ENCODE measurements at regions not wholly inside any gene's neighbourhood (a gene's known extent, or its start where the extent isn't known, plus 50 kb on each side); places are given as distances from the start of the nearest gene placed in this dataset.
A peak's percentile ranks its signal among the peaks of the same experiment; 100 is the strongest.
"Not testable (repeated sequence)": the region's sequence is repeated elsewhere in the genome, so short reads cannot be mapped to it uniquely, and the experiment has no call there.

DNA sequence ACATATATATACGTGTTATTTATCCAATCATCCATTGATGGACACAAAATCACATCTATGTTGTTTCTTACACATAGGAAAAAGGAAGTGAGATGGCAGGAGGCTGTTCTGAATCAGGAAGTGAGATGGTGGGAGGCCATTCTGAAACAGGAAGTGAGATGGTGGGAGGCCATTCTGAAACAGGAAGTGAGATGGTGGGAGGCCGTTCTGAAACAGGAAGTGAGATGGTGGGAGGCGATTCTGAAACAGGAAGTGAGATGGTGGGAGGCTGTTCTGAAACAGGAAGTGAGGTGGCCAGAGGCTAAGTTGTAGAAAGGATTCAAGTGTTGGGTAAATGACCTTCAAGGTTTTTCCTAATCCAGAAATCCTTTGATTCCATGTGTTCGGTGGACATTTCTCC, 921.5 kb downstream of the TYW1 start:
- ATAC-seq: no peak
- H3K9me3 ChIP-seq: no peaks in the 10 kb centered on the region
- intact Hi-C loops (cut with DNase I): no loop called here
- H3K4me3 ChIP-seq: no peak overlapping the region
- H3K27ac ChIP-seq: no peak overlapping the region
- TF ChIP-seq, protein P1, sequence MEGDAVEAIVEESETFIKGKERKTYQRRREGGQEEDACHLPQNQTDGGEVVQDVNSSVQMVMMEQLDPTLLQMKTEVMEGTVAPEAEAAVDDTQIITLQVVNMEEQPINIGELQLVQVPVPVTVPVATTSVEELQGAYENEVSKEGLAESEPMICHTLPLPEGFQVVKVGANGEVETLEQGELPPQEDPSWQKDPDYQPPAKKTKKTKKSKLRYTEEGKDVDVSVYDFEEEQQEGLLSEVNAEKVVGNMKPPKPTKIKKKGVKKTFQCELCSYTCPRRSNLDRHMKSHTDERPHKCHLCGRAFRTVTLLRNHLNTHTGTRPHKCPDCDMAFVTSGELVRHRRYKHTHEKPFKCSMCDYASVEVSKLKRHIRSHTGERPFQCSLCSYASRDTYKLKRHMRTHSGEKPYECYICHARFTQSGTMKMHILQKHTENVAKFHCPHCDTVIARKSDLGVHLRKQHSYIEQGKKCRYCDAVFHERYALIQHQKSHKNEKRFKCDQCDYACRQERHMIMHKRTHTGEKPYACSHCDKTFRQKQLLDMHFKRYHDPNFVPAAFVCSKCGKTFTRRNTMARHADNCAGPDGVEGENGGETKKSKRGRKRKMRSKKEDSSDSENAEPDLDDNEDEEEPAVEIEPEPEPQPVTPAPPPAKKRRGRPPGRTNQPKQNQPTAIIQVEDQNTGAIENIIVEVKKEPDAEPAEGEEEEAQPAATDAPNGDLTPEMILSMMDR (IDR thresholded peaks at IDR 0.05): no peak
- no peak for TF ChIP-seq POLR2A (IDR thresholded peaks at IDR 0.05)
- H3K4me1 ChIP-seq: no peaks in the 10 kb centered on the region
- no peaks in the 10 kb centered on the region for H3K36me3 ChIP-seq
- H3K27me3 ChIP-seq: no peaks in the 10 kb centered on the region
- WGBS (ENCODE audit: insufficient coverage, low coverage, low lambda C conversion rate, missing lambda C conversion rate): 36% methylated on average over 4 of the region's 4 CpGs
- no peak for DNase-seq

DNA sequence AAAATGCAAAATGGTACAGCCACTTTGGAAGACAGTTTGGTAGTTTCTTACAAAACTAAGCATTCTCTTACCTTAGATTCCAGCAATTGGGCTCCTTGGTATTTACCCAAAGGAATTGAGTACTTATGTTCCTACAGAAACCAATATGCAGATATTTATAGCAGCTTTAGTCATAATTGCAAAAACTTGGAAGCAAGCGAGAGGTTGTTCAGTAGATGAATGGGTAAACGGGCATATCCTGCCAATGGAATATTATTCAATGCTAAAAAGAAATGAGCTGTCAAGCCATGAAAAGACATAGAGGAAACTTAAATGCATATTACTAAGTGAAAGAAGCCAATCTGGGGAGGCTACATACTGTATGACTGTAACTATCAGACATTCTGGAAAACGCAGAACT, 926.7 kb downstream of the TYW1 start:
- Histone ChIP-seq H3K36me3 (no peaks in the 10 kb centered on the region), H3K4me3 (no peak overlapping the region), H3K9me3 (no peaks in the 10 kb centered on the region), H3K4me1 (no peaks in the 10 kb centered on the region), H3K27ac (no peak overlapping the region), H3K27me3 (no peaks in the 10 kb centered on the region)
- 79% methylated on average over 3 of the region's 3 CpGs for WGBS (ENCODE audit: insufficient coverage, low coverage, low lambda C conversion rate, missing lambda C conversion rate)
- no peak for TF ChIP-seq POLR2A (IDR thresholded peaks at IDR 0.05)
- TF ChIP-seq, protein P1 (IDR thresholded peaks at IDR 0.05): no peak
- intact Hi-C loops (cut with DNase I): no loop called here
- no peak for ATAC-seq
- no peak for DNase-seq

DNA sequence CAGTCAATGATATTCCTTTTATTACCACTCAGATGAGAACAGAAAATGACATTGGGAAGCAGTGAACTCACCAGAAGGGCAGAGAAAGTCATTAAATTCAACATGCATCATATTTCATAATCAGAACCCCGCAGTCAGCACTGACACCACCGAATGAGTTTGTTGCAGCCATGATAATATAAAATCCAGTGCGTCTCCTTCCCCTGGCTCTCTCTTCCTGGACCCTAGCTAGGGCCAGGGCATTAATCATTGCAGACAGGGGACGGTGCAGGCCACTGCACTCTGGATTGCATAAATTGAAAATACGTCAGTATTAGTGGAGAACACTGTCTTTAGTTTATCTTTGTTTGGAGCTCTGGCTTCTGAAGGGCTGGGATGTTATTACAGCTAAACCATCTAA, 931.5 kb downstream of the TYW1 start:
- 76% methylated on average over 3 of the region's 5 CpGs for WGBS (ENCODE audit: insufficient coverage, low coverage, low lambda C conversion rate, missing lambda C conversion rate)
- no peaks in the 10 kb centered on the region for H3K9me3 ChIP-seq
- H3K27ac ChIP-seq: no peak overlapping the region
- no peaks in the 10 kb centered on the region for H3K27me3 ChIP-seq
- peak in 1 of 4 donors; percentile 9 for ATAC-seq
- H3K36me3 ChIP-seq: no peaks in the 10 kb centered on the region
- TF ChIP-seq POLR2A (IDR thresholded peaks at IDR 0.05): no peak
- TF ChIP-seq, protein P1 (IDR thresholded peaks at IDR 0.05): no peak
- no peaks in the 10 kb centered on the region for H3K4me1 ChIP-seq
- no peak overlapping the region for H3K4me3 ChIP-seq
- no peak for DNase-seq
- intact Hi-C loops (cut with DNase I): no loop called here

DNA sequence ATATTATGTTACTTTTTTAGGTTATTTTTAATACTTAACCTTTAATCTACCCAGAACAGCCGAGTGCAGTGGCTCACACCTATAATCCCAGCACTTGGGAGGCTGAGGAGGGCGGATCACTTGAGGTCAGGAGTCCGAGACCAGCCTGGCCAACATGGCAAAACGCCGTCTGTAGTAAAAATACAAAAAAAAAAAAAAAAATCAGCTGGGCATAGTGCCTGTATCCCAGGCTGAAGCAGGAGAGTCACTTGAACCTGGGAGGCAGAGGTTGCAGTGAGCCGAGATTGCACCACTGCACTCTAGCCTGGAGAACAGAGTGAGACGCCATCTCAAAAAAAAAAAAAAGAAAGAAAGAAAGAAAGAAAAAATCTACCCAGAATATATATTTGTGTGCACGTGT, 939.8 kb downstream of the TYW1 start:
- H3K36me3 ChIP-seq; H3K27me3 ChIP-seq; H3K9me3 ChIP-seq; H3K27ac ChIP-seq; H3K4me3 ChIP-seq; intact Hi-C loops (cut with DNase I); H3K4me1 ChIP-seq: not testable (repeated sequence)
- peak in 2 of 4 donors; percentile 30 to 53 for ATAC-seq
- peak in 1 of 3 donors; percentile 49 for DNase-seq
- WGBS (ENCODE audit: insufficient coverage, low coverage, low lambda C conversion rate, missing lambda C conversion rate): 28% methylated on average over 8 of the region's 8 CpGs

DNA sequence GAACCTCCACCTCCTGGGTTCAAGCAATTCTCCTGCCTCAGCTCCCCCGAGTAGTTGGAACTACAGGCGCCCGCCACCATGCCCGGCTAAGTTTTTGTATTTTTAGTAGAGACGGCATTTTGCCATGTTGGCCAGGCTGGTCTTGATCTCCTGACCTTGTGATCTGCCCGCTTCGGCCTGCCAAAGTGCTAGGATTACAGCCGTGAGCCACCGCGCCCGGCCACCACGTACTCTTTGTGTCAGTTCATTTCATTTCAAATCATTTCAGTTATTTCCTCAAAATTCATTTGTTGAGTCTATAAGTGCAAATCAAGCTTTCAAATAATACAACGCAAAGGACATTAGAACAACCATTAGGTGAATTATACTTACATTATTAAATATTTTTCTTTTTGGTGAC, 943.8 kb downstream of the TYW1 start:
- DNase-seq: no peak
- ATAC-seq: no peak
- Histone ChIP-seq H3K4me3 (no peak overlapping the region), H3K9me3 (no peaks in the 10 kb centered on the region), H3K4me1 (no peaks in the 10 kb centered on the region), H3K27me3 (no peaks in the 10 kb centered on the region), H3K36me3 (no peaks in the 10 kb centered on the region), H3K27ac (no peak overlapping the region)
- TF ChIP-seq, protein P1 (IDR thresholded peaks at IDR 0.05): no peak
- TF ChIP-seq POLR2A (IDR thresholded peaks at IDR 0.05): no peak
- WGBS (ENCODE audit: insufficient coverage, low coverage, low lambda C conversion rate, missing lambda C conversion rate): 93% methylated on average over 5 of the region's 13 CpGs
- intact Hi-C loops (cut with DNase I): no loop called here
